NCI-H2171 (cell line): ENCODE measurements at regions not wholly inside any gene's neighbourhood (a gene's known extent, or its start where the extent isn't known, plus 50 kb on each side); places are given as distances from the start of the nearest gene placed in this dataset.
A peak's percentile ranks its signal among the peaks of the same experiment; 100 is the strongest.

Experiments used
- DNase-seq: peaks from one replicate; lab custom pipeline; 2025; lab: John Stamatoyannopoulos, UW

DNA sequence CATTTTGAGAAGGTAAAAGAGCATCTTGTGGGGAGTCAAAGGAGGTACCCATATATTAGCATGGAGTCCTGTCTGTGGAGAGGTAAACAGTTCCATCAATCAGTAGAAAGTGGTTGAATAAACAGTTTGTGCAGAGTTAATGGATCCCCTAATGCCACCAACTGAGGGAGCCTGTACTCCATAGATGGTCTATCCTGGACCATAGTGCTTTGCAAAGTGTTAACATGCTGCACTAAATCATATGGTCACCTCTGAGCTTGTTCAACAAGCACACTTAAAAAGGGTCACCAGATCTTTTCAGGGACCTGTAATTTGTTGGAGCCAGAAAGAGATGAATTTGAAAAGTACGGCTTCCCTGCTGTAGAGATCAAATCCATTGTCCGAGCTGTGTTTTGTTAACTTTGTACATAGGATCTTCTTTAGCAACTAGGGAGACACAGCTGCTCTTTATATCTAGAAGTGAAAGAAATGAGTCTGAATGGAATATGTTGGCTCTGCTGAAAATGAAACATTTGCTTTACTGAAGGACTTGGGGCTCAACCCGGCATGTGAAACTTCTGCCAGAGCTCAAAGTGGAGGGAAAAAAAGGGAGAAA lies 366.4 kb downstream of the ETNK1 start:
- DNase-seq = no peak

GRCh38 chr12:22993609-22994315 lies 368.8 kb downstream of the ETNK1 start:
- DNase-seq = peak; percentile 30

GRCh38 chr12:22994316-22994675 lies 369.3 kb downstream of the ETNK1 start:
- DNase-seq = no peak

GRCh38 chr12:23001487-23001886 lies 376.5 kb downstream of the ETNK1 start:
- no peak for DNase-seq

GRCh38 chr12:23002381-23002780 lies 377.4 kb downstream of the ETNK1 start:
- DNase-seq = no peak

DNA sequence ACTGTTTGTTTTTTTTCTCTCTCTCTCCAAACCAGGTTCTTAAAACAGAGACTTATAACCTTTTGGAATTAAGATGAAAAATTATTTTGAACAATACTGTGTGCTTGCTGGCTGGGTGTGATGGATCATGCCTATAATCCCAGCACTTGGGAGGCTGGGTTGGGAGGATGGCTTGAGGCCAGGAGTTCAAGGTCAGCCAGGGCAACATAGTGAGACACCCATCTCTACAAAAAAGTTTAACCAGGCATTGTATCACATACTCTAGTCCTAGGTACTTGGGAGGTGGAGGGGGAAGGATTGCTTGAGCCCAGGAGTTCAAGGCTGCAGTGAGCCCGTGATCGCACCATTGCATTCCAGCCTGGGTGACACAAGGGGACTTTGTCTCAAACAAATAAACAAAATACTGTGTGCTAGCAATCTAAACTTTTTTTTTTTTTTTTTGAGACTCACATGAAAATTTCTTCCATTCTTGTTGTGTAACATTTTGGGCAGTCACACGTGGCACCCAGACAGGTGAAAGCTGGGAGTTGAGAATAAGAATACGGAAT lies 379.6 kb downstream of the ETNK1 start:
- DNase-seq = no peak

GRCh38 chr12:23005387-23005786 lies 380.4 kb downstream of the ETNK1 start:
- DNase-seq = no peak

DNA sequence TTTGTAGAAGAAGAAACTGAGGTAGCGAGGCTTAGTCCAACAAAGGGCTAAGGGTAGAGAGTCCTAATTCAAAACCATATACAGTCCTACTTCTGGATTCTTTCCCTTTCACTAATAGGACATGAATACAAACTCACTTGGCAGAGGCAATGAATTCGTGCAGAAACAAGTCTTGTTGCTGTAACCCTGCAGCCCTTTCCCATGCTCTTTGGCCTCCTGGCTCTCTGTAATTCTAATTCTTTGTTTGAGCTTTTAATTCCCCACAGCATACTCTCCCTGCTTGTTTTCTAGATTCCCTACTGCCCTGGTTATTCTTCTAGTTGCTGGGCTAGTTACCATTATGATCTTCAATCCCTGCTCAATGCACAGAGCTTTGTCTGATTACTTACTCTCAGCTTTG lies 381.4 kb downstream of the ETNK1 start:
- no peak for DNase-seq

- DNase-seq = no peak
These were observed 383.7 kb downstream of the ETNK1 start for GRCh38 chr12:23008623-23009022.

GRCh38 chr12:23014749-23015148 lies 389.8 kb downstream of the ETNK1 start:
- no peak for DNase-seq

DNA sequence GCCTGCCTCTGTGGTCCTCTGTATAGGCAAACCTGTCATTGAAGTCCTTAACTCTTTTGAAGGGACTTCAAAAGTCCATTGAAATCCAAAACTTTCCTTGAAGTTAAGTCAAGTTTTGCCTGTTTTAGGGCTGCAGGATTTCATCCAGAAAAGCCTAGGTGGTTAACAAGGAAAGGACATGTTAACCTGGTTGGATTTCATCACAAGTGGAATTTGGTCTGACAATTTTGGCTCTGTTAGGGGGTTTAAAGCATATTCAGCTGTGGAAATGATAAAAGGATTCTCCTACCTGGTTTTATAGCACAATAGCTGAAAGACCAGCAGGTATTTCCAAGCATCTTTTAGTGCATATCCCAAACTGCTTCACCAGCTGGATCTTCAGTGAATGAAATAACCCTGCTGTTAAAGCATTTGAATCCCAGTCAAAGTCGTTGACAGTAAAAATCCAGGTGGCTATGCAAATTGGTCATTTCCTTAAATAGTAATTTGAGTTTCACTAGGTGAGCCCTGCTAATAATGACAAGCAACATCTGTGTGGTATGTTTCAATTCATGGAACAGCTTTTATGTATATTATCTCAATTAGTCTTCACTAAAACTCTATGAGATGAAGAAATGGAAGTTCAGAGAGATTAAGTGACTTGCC lies 400.5 kb downstream of the ETNK1 start:
- DNase-seq = no peak

GRCh38 chr12:23028158-23028802 lies 403.3 kb downstream of the ETNK1 start:
- no peak for DNase-seq

- DNase-seq = no peak
These were observed 404.2 kb downstream of the ETNK1 start for GRCh38 chr12:23029185-23029584.

DNA sequence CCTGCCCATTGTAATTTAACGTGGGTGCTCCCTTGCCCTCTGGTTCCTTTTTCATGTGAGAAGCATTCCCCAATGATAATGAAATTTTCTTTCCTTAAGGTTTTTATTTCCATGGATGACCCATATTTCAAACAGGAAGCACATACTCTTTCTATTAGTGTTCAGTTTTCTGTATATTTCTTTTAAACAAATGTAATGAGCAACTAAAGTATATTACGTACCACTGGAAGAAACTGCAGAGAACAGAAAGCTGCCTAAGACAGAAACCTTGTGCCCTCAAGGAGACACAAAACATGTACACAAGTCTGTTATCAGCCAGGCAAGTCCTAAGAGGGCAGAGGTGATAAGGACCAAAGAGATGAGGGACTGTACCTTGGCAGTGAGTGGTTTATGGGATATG lies 414.9 kb downstream of the ETNK1 start:
- DNase-seq = no peak

DNA sequence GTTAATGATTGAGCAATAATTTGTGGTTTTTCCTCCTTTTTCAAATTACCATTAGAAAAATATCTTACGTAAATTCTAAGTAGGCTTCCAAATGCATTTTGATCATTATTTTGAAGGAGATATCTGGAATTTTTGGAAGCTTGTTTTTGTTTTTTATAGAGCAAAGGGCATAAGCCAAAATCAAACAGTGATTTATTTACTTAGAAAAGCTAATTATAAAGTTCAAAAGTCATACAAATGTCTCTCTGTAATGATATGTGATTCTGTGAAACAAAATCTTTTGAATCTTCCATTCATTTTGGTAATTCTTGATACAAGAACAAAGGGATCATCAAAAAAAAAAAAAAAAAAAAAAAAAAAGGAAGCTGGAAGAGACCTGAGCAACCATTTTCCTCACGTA lies 416.8 kb downstream of the ETNK1 start:
- DNase-seq = no peak

DNA sequence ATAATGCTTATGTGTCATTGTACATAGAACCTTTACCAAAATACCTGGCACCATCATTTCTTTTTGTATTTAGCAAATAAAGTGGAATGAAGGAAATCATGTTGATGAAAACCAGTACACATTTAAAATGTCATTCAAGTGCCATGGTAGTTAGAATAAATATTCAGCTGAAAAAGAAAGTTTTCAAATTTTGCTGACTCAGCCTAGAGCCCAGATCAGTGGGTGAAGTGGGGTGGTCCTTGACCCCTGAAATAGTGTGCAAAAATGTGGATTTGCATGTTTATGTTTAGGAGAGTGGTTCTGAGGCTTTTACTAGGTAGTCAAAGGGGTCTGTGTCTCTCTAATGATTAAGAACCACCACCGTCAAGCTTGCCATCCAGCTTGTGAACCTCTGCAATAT lies 418.7 kb downstream of the ETNK1 start:
- no peak for DNase-seq

DNA sequence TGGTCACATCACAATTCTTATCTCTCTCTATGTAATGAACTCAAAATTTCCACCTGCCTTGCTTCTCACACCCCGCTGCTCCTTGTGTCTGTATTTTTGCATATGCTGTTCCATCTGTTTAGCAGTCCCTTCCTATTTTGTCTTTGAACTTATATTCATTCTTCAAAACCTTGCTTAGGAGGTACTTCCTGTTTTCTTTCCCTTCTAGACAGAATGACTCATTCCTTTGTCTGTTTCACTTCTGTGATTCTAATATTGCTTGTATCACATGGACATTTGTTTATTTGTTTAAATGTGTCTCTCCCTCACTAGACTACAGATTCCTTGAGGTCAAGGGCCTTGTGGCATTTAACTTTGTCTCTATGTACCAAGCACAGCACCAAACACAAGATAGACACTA lies 424.2 kb downstream of the ETNK1 start:
- DNase-seq = no peak

- no peak for DNase-seq
These were observed 430.0 kb downstream of the ETNK1 start for GRCh38 chr12:23055004-23055403.

- no peak for DNase-seq
These were observed 432.6 kb downstream of the ETNK1 start for GRCh38 chr12:23057571-23057970.

- DNase-seq = no peak
These were observed 435.2 kb downstream of the ETNK1 start for GRCh38 chr12:23060161-23060560.

DNA sequence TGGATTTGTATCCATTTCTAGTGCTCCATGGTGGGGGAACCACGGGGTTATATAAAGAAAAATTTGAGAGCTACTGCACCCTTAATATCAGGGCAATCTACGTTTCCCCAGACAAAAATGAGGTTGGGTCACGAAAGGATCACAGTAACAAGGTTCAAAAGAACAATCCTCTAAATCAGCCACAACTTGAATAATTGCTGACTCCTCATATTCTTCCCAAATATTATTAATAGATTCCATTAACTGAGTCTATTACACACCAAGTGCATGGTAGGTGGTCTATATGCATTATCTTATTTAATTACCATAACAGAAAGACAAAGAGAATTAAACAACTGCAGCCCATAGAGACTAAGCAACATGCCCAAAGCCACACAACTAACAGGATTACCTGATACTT lies 438.2 kb downstream of the ETNK1 start:
- no peak for DNase-seq

GRCh38 chr12:23066095-23066494 lies 441.1 kb downstream of the ETNK1 start:
- DNase-seq = no peak

DNA sequence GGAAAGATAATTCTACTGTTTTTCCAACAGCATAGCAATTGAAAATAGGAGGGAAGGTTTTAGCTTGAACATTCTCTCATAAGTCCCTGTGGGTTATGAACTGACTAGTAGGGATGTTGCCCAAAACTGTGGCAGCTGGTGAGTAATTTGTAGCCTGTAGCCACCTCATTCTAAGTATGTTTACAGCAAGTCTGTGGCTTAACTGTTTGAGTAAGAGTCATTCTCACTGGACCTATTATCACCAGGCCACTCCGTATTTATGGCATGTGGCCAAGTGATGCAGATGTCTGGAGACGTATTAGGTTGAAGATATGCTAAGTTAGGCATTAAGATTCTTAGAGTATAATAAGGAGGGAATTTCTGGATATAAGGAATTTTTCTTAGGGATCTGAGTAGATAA lies 458.3 kb downstream of the ETNK1 start:
- DNase-seq = peak; percentile 44
